AG10803 (cell line): ENCODE measurements at regions not wholly inside any gene's neighbourhood (a gene's known extent, or its start where the extent isn't known, plus 50 kb on each side); places are given as distances from the start of the nearest gene placed in this dataset.

Source experiments
- DNase-seq: peaks from one replicate; pipeline ENCODE4 v3.0.0; 2010; ENCODE audit warnings: low read depth
- H3K4me3 ChIP-seq: 2 replicates; pipeline ENCODE4 v1.5.1; 2011; ENCODE audit warnings: mild to moderate bottlenecking, low read length, control low read depth
- CTCF ChIP-seq: conservative IDR thresholded peaks from 2 replicates; pipeline ENCODE4 v1.5.1; 2011; ENCODE audit warnings: mild to moderate bottlenecking, low read length, control low read depth, inconsistent platforms

- TF ChIP-seq CTCF, result no peak
- DNase-seq, result no peak
- H3K4me3 ChIP-seq, result no peak overlapping the region
Observed at GRCh38 chr10:105354010-105354409, 712.9 kb downstream of the SORCS3 start.

GRCh38 chr10:105352827-105353226, 711.7 kb downstream of the SORCS3 start:
- no peak for TF ChIP-seq CTCF
- no peak for DNase-seq

GRCh38 chr10:105352281-105352680, 711.2 kb downstream of the SORCS3 start:
- no peak for DNase-seq
- H3K4me3 ChIP-seq, result no peak overlapping the region
- TF ChIP-seq CTCF, result no peak

More at GRCh38 chr10:105352827-105353226, 711.7 kb downstream of the SORCS3 start:
- no peak overlapping the region for H3K4me3 ChIP-seq

- no peak for DNase-seq
- no peak for TF ChIP-seq CTCF
- no peak overlapping the region for H3K4me3 ChIP-seq
Observed at GRCh38 chr10:105351187-105351586, 710.1 kb downstream of the SORCS3 start.

GRCh38 chr10:105347487-105347886, 706.4 kb downstream of the SORCS3 start:
- DNase-seq, result no peak
- H3K4me3 ChIP-seq, result no peak overlapping the region
- TF ChIP-seq CTCF, result no peak

- DNase-seq, result no peak
- H3K4me3 ChIP-seq, result no peak overlapping the region
- TF ChIP-seq CTCF, result no peak
Observed at GRCh38 chr10:105342606-105343005, 701.5 kb downstream of the SORCS3 start.

- TF ChIP-seq CTCF, result no peak
- no peak for DNase-seq
- no peak overlapping the region for H3K4me3 ChIP-seq
Observed at GRCh38 chr10:105339669-105340068, 698.6 kb downstream of the SORCS3 start.
